HG03045 (cell line): ENCODE measurements at regions not wholly inside any gene's neighbourhood (a gene's known extent, or its start where the extent isn't known, plus 50 kb on each side); places are given as distances from the start of the nearest gene placed in this dataset.

Experiments
- ATAC-seq: cut with Tn5 transposase; IDR thresholded peaks from one replicate; pipeline ENCODE4 v1.9.1; 2021; ENCODE audit warnings: mild to moderate bottlenecking, moderate library complexity; ENCODE audit not compliant: unreplicated experiment

DNA sequence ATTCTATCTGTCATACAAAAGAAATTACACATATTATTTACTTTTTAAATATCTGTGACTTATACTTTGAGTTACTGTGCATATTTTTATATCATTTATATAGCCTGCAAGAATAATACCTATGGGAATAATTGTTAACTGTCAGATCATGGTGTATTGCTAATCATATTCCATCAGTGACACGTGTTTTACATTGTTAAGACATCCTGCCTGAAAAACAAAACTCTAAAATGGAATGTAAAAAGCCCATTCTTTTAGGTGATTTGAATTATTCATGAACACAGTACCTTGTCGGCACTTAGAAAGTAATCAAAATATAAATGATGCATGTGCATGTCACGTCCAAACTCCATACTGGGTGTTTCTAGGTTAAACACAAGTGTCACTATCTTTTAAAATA lies 533.8 kb upstream of the PCDH9 start:
- no peak for ATAC-seq

DNA sequence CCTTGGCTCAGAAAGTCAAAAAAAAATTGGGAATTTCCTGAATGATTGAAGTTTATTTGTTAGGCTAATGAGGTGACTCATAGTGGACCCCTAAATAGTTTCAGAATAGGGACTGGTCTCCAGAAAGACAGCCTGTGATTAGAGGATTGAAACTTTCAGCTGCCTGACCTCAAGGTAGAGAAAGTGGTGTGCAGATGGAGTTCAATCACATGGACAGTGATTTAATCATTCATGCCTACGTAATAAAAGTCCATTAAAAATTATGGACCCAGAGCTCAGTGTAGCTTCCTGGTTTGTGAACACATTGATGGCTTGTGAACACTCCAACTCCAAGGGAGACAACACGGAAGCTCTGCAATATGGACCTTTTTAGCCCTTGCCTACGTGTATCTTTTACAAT lies 533.2 kb upstream of the PCDH9 start:
- no peak for ATAC-seq

DNA sequence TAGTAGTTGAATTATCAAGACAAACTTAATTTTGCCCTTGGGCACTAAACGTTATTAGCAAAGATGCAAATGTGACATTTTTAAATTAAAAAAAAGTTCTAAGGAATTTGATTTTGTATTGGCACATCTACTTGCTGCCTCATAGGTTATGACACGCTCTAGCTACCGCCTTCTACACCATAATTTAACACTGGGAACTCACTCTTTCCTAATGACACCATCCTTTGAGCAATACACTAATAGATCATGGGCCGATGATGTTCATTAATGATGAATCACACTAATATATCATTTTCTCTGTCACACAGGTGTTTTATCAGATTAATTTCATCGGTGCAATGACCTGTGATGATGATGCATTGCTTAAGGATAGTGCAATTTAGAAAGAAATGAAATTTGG lies 528.8 kb upstream of the PCDH9 start:
- ATAC-seq = no peak

DNA sequence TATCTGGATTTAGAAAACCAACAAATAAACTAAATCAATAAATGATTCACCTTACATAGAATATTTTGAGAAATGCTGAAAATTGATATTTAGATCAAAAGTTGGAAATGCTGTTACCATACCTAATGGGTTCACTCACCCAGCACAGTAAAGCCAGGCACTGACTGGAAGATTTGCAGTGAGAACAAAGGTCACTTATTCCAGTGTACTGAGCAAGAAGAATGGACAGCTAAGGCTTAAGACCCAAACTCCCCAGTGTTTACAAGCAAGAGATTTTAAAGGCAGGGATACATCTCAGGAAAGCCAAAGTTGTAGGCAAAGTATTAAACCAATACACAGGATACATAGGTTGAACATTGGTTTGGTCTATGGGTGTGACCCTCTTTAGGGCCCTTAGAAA lies 523.9 kb upstream of the PCDH9 start:
- no peak for ATAC-seq

DNA sequence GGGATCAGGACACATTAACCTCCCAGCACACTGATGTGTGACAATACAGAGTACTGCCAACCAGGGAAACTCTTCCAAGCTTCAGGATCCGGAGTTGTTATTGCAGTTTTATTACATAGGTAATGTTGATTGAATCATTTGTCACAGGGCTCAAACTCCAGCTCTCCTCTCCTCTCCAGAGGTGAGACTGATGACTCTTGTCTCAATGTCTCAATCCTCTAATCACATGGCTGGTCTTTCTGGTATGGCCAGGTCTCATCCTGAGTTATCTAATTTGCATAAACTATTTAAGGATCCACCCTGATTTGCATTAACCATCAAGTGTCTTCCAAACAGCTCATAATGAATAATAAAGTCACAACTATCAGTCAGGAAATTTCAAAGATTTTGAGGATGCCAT lies 522.6 kb upstream of the PCDH9 start:
- ATAC-seq = no peak

DNA sequence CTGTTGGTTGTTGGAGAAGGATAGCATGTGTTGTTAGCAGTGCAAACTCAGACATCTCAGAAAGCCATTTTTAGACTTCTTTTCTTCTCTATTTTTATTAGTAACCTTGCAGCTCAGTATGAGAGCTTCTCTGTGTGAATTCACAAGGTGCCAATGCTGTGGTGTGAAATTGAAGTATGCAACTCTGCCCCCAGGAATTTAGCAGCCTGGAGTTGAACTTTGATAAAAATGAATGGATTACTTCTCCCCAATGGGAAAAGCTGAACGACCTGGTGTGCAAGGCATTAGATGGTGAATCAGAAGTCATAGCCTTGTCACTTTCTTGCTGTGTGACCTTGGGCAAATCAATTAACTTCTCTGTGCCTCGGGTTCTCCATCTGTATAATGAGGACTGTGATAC lies 512.3 kb upstream of the PCDH9 start:
- no peak for ATAC-seq

DNA sequence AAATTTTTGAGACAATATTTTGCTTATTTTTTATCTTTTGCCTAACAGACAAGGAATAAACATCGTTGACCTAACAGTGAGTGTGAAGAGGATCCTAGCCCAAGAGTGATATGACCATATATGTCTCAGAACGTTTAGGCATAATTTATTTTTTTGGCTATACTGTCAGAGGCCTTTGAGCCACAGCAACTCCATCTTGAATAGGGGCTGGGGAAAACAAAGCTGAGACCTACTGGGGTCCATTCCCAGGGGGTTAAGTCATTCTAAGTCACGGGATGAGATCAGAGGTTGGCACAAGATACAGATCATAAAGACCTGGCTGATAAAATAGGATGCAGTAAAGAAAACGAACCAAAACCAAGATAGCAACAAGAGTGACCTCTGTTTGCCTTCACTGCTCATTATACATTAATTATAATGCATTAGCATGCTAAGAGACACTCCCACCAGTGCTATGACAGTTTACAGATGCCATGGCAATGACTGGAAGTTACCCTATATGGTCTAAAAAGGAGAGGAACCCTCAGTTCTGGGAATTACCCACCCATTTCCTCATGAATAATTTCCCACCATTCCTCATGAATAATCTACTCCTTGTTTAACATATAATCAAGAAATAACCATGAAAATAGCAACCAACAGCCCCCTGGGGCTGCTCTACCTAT lies 510.9 kb upstream of the PCDH9 start:
- no peak for ATAC-seq

DNA sequence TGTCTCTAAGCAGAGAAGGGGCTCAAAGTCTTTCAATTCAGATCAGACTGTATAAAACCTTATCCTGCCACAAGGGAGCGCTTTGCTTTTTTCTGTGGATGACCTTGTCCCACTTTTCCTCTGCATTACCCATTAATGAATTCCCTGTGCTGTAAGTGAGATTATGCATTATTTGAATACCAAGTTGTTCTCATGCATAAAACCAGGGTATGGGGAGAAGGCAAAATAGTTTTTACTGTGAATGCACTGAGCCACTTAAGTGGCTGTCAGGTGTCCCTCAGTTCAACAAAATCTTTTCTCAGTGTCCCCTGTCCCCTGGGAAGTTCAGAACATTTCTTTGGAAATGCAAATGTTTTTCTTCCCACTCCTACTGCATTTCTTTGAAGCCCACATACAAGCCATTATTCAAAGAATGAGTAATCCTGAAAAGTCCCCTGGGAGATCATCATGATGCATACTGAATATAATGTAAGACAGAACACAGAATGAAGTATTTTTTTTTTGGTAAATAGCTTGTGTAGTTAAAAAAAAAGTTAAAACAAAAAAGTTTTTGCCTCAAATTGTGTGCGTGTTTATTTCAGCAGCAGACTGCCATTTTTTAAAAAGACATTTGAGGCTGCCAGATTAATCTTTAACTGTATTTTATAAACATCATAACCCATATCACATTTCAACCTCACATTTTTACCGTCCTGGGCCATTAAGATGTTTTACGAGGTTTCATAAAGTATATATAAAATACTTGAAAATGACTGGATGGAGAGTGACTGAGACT lies 506.7 kb upstream of the PCDH9 start:
- no peak for ATAC-seq

DNA sequence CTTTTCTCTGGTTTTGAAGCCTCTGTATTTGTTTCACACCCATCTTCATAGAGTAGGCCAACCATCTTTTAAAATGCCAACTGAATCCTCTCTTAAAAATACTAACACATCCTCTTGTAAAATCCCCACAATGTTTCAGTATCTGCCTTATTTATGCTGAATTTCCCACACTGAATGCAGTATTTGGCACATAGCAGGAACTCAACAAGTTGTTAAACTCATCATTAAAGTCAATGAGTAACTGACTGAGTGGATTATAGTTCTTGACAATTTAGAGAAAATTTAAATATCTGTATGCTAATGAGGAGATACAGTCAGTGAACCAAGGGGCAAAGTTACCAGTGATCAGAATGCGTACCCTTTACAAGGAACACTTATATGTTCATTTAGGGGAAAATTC lies 505.5 kb upstream of the PCDH9 start:
- ATAC-seq = no peak

DNA sequence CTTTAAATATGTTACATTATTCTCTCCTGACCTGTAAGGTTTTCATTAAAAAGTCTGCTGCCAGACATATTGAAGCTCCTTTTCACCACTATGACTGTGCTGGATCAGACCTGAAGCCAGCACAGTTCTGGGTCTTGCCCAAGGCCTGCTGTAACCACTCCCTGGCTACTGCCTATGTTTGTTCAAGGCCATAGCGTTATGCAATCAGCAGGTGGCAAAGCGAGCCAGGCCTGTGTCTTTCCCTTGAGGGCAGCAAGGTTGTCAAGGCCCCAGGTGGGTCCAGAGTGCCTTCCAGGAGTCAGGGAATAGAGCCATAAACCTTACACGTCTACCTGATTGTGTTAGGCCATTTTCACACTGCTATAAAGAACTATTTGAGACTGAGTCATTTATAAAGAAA lies 496.8 kb upstream of the PCDH9 start:
- ATAC-seq = no peak

DNA sequence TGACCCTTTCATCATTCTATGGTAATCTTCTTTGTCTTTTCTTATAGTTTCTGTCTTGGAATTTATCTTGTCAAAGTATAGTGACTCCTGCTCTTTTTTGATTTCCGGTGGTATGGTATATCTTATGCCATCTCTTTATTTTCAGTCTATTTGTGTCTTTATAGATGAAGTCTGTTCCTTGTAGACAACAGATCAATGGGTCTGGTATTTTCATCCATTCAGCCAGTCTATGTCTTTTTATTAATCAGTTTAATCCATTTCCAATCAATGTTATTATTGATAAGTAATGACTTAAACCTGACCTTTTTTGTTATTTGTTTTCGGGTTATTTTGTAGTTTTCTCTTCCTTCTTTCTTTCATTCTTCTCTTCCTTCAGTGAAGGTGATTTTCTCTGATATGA lies 495.9 kb upstream of the PCDH9 start:
- no peak for ATAC-seq

DNA sequence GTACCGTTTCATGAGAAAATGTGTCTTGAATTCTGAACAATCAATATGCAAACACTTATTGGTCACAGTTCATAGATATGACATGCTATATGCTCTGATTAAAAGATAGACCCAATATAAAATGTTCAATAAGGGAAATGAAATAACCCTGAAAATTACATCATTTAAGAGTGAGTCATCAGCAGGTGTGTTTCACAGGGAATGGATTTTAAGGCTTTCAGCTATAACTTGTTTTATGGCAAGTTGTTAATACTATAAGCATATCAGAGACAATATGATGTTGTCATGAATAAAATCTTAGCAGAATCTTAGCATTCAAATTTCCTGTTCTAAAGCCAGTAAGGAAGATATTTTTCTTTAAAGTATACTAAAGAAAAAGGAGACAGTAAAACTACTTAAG lies 483.4 kb upstream of the PCDH9 start:
- no peak for ATAC-seq

DNA sequence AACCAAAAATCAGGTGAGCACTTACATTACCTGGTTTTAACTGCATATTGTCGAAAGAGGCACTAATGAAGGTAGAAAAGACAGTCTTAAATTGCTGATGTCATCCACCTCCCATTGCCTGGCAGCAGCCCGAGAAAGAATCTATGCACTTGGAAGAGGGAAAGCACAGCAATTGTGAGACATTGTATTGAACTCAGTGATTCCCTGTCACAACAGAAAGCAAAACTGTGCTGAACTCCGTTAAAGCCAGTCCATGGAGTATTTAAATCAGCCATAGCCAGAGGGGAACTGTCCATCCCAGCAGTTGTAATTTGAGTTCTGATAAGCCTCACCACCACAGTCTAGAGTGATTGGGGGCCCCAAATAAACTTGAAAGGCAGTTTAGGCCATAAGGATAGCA lies 466.6 kb upstream of the PCDH9 start:
- no peak for ATAC-seq

DNA sequence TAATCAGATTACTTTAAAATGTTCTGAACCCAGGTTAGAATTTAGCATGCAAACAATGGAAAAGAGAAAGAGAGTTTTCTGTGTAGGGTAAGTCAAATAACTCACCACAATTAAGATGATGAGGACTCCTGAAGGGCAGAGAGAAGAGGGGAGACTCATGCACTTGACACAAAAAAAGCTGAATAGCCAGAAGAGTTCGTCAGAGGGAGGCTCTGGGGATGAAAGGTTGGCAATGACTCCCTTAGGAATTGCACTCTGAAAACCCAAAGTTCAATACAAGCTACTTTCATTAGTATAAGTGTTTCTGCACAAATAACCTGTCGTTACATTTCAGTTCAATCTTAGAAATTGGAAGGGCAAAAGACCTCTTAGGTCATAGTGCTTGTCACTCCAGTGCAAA lies 434.4 kb upstream of the PCDH9 start:
- no peak for ATAC-seq

DNA sequence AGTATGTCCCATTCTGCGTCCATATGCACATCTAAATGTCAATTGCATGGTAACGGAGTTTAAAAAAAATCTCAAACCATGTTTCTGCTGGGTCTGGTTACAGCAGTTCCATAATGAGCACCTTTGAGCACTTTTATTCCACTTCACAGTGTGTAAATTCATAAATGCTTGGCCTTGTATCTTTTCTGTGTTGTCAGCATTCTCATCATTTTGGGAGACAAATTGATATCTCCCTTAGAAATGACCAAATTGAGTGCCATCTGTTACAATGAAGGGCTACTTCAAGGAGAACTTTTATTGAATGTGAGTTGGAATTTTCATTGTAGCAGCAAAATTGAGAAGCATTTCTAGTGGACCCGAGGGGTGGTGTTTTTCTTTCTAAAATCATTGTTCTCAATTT lies 432.9 kb upstream of the PCDH9 start:
- ATAC-seq = no peak

DNA sequence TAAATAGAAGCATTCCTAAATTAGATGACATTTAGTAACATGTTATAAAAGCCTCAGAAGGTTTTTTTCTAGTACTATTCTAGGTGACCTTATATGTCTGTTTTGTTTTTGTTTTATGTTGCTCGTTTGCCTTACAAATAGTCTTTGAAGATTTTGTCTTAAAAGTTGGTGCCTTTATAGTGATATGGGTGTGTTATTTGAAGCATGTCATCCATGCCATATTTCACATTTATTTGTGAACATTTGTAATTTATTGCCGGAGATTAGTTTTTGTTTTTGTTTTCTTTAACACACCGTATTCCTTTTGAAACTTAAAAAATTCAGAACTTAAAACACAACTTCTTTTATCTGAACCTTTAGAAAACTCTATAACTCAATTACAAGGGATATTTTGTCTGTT lies 422.8 kb upstream of the PCDH9 start:
- no peak for ATAC-seq

DNA sequence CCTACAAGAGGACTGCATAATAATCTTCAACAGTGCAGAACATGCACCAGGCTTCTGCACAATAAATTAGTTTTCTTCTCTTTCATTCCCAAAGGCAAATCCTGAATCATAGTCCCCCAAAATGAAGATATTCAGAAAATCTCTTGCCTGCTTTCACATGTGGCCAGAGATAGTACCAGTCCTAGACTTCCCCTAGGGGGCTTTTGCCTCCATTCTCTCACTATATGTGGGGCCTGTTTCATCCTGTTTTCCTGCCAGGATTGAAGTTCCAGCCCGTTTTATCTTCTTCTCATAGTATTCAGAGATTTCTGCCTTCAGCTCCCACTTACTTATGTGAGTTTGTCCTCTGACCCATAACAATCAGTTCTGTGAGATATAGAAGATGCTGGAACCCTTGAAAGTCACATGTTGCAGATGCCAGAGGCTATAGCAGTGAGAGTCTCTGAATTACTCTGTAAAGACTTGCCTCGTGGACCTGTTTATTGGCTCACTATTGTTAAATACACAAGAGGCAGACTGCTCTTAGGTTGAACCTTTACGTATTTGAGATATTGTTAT lies 421.9 kb upstream of the PCDH9 start:
- no peak for ATAC-seq

DNA sequence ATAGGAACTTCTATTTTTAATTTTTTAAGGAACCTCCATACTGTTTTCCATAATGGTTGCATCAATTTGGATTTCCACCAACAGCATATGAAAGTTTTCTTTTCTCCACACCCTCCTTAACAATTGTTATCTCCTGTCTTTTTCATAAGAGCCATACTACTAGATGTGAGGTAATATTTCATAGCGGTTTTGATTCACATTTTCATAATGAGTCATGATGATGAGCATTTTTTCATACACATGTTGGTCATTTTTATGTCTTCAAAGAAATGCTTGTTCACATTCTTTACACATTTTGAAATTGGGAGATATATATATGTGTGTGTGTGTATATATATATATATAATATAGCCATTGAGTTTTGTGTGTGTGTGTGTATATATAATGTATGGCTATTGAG lies 420.3 kb upstream of the PCDH9 start:
- ATAC-seq = no peak

DNA sequence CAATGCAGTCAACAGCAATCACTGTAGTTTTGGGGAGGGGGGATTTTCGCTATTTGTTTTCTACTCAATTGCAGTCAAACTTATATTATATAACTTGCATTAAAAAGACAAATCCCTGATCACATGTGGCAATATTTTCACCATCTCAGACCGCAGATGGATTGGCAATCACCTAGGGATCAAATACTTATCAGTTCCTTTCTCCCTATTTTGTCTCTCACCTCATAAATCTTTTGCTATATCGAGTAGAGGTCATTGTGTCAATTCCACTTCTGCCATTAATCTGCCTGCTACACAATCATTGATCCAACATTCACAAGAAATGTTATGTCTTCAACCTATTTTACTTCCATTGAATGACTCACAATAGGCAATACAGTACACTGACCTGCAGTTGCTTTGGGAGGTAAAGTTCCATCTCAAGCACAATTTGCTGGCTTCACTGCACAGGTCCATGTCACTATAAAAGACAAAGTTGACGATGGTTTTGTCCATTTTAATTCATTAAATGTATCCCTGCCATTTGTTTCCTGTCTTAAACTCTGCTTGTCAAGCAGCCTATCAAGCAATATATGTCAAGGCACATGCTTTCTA lies 415.8 kb upstream of the PCDH9 start:
- no peak for ATAC-seq

DNA sequence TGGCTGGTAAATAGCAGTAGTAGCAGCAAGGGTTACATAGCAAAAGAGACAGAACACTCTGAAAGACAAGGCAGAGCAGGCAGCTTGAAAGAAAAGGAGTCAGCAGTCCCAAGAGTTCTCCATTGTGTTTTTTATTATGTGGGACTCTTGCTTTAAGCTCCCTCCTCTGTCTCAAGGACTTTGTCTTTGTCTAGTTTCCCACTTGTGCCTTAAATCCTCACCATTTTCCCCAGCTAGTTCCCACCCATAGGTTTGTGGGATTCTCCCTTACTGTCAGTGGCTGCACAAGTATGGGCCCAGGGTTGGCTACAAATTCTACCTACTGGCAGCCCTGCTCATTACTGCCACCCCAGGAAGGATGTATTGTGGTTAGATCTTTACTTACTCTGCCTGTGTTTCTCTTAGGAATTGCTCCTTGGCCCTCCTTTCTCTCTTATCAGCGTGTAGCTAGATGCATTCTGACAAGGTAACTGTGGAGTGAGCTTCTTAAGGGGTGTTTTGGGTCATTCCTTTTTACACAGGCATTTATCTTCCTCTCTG lies 413.4 kb upstream of the PCDH9 start:
- ATAC-seq = no peak

DNA sequence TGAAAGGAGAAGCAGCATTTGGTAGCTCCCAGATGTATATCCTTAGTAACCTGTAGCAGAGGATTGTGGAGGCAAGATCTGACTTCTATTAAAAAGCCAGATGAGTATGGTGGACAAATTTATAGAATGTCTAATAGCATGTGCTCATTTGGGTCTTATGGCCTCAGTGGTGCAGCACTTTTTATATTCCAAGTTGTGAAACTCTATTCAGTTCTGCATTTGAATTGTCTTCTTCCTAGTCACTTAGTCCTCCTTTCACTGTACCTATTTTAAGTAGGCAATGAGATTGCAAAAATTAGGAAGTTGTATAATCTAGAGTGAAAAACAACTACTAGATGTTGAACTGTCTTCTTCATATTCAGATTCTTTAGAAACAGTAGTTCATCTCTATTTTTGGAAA lies 412.5 kb upstream of the PCDH9 start:
- no peak for ATAC-seq

DNA sequence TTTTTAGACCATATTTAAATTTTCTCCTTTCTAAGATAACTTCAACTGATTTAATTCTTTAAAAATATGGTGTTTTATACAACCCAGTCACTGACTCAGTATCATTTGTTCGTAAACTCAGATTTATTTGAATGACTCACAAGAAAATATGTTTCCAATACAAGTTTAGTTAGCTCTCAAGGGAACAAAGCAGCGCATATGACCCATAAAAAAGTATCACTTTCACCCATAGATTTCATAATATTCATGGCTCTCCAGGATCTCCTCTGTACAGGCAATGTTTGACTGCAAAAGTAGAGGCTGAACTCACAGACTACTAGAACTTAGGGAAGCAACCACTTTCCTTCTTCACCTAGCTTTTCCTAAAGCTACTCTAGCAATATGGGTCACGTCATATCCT lies 405.6 kb upstream of the PCDH9 start:
- ATAC-seq = no peak
